HG03442 (cell line): ENCODE measurements at regions not wholly inside any gene's neighbourhood (a gene's known extent, or its start where the extent isn't known, plus 50 kb on each side); places are given as distances from the start of the nearest gene placed in this dataset.
"Not testable (repeated sequence)": the region's sequence is repeated elsewhere in the genome, so short reads cannot be mapped to it uniquely, and the experiment has no call there.

Source experiments
- ATAC-seq: cut with Tn5 transposase; IDR thresholded peaks from one replicate; pipeline ENCODE4 v1.9.1; 2021; ENCODE audit warnings: mild to moderate bottlenecking, moderate library complexity; ENCODE audit not compliant: unreplicated experiment

GRCh38 chr7:142575351-142575750 is 173.9 kb upstream of the PRSS1 start:
- ATAC-seq = not testable (repeated sequence)

- no peak for ATAC-seq
Observed at GRCh38 chr7:142571581-142571980, 177.7 kb upstream of the PRSS1 start.

GRCh38 chr7:142569851-142570250 is 179.4 kb upstream of the PRSS1 start:
- ATAC-seq = no peak

- peak; percentile 68 for ATAC-seq
Observed at GRCh38 chr7:142568435-142569097, 180.7 kb upstream of the PRSS1 start.

- ATAC-seq = no peak
Observed at GRCh38 chr7:142567201-142568075, 181.8 kb upstream of the PRSS1 start.

- ATAC-seq = no peak
Observed at GRCh38 chr7:142566271-142566670, 183.0 kb upstream of the PRSS1 start.

- not testable (repeated sequence) for ATAC-seq
Observed at GRCh38 chr7:142564125-142564524, 185.1 kb upstream of the PRSS1 start.

GRCh38 chr7:142563470-142563869 is 185.8 kb upstream of the PRSS1 start:
- ATAC-seq = no peak

- no peak for ATAC-seq
Observed at GRCh38 chr7:142562688-142563087, 186.6 kb upstream of the PRSS1 start.

GRCh38 chr7:142561396-142561795 is 187.9 kb upstream of the PRSS1 start:
- ATAC-seq = not testable (repeated sequence)

GRCh38 chr7:142560770-142561169 is 188.5 kb upstream of the PRSS1 start:
- ATAC-seq = not testable (repeated sequence)

GRCh38 chr7:142560166-142560565 is 189.1 kb upstream of the PRSS1 start:
- ATAC-seq = no peak

GRCh38 chr7:142557971-142558582 is 191.2 kb upstream of the PRSS1 start:
- peak; percentile 91 for ATAC-seq

- peak; percentile 50 for ATAC-seq
Observed at GRCh38 chr7:142556740-142557139, 192.5 kb upstream of the PRSS1 start.

- no peak for ATAC-seq
Observed at GRCh38 chr7:142554560-142555532, 194.4 kb upstream of the PRSS1 start.

- no peak for ATAC-seq
Observed at GRCh38 chr7:142553216-142553615, 196.1 kb upstream of the PRSS1 start.

GRCh38 chr7:142548978-142549377 is 200.3 kb upstream of the PRSS1 start:
- ATAC-seq = no peak

- ATAC-seq = no peak
Observed at GRCh38 chr7:142546452-142546851, 202.8 kb upstream of the PRSS1 start.

- no peak for ATAC-seq
Observed at GRCh38 chr7:142542942-142543341, 206.3 kb upstream of the PRSS1 start.

GRCh38 chr7:142542105-142542504 is 207.2 kb upstream of the PRSS1 start:
- no peak for ATAC-seq

GRCh38 chr7:142540371-142540770 is 208.9 kb upstream of the PRSS1 start:
- no peak for ATAC-seq
